GM13976 (cell line): ENCODE measurements at regions not wholly inside any gene's neighbourhood (a gene's known extent, or its start where the extent isn't known, plus 50 kb on each side); places are given as distances from the start of the nearest gene placed in this dataset.

Experiments
- DNase-seq: peaks from one replicate; pipeline ENCODE4 v3.0.0; 2012; ENCODE audit warnings: low spot score
- in situ Hi-C: fragments of 300-500 bp; cut with MboI; formaldehyde crosslinking; loops from one replicate; pipeline ENCODE4 v1.12.0; 2022; ENCODE audit warnings: low sequenced_read_pairs, mixed read lengths, inconsistent platforms; ENCODE audit not compliant: unreplicated experiment
- TF ChIP-seq, protein P1 (sequence below): IDR thresholded peaks from 2 replicates; pipeline ENCODE4 v1.5.1; 2012; ENCODE audit warnings: borderline replicate concordance, mild to moderate bottlenecking; ENCODE audit not compliant: insufficient read depth; ENCODE audit errors: extremely low read depth, missing control alignments, control extremely low read depth

DNA sequence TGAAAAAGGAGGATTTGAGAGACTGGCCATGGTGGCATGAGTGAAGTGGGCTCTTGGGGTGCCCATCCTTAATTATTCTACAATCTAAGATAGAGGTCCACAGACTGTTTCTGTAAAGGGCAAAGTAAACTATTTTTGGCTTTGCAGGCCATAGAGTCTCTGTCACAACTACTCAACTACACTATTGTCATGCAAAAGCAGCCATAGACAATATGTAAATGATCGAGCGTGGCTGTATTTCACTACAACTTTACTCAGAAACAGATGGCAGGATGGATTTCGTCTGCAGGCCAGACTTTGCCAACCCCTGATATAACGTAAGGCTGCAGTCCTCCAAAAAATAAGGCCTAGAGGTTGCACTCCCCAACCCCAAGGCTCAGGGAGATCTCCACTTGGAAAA is 58.2 kb upstream of the NAA20 start:
- TF ChIP-seq, protein P1, sequence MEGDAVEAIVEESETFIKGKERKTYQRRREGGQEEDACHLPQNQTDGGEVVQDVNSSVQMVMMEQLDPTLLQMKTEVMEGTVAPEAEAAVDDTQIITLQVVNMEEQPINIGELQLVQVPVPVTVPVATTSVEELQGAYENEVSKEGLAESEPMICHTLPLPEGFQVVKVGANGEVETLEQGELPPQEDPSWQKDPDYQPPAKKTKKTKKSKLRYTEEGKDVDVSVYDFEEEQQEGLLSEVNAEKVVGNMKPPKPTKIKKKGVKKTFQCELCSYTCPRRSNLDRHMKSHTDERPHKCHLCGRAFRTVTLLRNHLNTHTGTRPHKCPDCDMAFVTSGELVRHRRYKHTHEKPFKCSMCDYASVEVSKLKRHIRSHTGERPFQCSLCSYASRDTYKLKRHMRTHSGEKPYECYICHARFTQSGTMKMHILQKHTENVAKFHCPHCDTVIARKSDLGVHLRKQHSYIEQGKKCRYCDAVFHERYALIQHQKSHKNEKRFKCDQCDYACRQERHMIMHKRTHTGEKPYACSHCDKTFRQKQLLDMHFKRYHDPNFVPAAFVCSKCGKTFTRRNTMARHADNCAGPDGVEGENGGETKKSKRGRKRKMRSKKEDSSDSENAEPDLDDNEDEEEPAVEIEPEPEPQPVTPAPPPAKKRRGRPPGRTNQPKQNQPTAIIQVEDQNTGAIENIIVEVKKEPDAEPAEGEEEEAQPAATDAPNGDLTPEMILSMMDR = no peak
- in situ Hi-C loops = no loop called here
- DNase-seq = no peak

DNA sequence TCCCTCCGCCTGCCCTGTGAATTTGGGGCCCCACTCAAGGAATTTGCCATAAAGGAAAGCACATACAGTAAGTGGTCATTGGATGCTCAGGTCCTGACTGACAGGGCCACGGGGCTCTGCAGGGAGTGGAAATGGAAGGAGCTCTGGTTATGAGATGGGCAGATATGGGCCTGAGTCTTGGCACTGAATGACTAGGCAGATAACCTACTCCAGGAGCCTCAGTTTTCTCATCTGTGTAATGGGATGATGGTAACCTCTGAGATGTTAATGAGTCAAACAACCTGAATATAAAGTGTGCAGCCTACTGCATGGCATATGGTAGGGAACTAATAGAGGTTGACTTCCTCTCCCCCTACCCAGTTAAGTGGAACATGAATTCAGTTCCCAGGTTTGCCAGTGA is 56.4 kb upstream of the NAA20 start:
- no peak for DNase-seq
- TF ChIP-seq, protein P1 = no peak
- in situ Hi-C loops = no loop called here

DNA sequence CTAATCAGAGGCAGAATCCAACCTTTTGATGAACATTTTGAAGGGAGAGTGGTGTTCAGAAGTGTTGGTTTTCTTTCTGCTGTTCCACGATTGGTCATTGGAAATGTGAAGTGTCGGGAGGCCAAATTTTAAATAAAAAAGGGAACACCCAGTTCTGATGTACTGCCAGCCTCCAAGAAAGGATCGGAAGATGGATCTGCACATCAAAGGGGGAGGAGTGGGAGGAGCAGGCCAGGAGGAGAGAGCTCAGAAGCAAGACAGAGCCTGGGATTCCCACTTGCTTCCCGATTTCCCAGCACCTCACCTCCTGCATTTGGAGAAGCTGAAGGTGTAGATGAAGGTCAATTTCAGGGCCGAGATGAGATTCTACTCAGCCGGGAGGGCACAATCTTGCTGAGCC is 55.9 kb upstream of the NAA20 start:
- in situ Hi-C loops = no loop called here
- DNase-seq = no peak
- TF ChIP-seq, protein P1 = no peak

DNA sequence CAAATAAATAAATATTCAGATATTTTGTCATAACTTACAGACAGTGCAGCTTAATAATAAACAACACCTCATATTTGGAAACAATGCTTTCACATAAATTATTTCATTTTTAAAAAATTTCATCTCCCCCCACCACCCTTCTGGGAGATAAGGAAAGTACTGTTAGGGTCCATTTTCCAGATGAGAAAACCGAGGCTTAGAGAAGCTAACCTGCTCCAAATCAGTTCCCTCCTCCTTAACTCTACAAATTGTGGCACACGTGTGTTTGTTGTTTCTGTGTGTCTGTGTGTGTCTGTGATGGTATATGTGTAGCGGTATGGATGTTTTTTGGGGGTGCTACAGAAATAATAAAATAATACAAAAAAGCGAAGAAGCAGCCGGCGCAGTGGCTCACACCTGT is 54.2 kb upstream of the NAA20 start:
- in situ Hi-C loops = no loop called here
- no peak for DNase-seq
- TF ChIP-seq, protein P1 = no peak

DNA sequence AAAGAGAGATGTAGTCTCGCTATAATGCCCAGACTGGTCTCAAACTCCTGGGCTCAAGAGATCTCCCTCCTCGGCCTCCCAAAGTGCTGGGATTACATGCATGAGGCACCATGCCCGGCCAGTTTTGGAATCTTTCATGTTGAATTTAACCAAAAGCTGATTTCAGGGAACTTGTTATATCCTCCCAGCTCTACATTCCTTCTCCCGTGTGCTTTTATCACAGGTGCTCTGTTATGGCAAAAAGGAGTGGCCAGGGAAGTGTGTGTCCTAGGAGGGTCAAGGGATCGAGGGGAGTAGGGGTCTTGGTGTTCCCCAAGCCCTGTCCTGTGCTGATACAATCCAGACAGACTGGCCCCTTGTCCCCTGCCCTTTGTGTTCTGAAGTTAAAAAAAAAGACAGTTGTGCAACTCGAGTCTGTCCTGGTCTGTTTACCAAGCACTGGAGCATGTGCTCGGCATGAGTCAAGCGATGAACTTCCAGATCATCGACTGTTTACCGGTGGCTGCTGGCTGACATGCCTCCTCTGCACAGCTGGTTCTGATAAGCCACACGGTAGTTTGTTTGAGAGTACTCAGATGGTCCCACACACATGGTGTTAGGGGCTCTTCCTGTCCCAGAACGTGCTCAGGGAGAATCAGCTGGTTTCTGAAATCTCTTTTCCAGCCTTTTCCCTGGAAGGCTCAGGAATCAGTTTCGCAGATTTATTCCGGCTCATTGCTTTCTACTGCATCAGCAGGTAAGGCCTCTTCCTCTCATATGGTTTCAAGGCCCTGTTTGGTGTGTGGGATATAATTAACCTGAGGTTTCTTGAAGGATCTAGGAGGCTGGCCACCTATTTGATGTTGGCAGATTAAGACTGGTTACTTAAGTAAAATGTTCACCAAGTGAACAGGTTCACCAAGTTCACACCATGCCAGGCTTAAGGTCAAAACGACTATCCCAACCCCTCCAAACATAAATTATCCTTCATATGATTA is 52.6 kb upstream of the NAA20 start:
- no peak for DNase-seq
- in situ Hi-C loops = no loop called here
- TF ChIP-seq, protein P1 = no peak

DNA sequence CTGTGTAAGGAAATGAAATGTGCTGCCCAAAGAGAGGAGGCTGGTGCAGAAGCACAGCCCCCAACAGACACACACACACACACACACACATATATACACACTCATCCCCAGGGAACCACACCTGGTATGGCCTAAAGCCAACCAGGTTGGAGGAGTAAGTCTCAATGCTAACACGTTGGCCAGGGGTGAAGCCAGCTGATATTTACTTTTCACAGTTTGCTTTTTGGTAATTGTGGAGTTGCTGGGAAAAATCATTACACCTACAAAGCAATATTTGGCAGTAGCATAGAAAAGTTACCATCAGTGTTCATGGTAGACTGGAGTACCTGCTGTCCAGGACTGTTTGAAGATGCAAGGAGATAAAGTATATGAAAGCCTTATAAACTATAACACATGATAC is 50.3 kb upstream of the NAA20 start:
- TF ChIP-seq, protein P1 = no peak
- DNase-seq = no peak
- in situ Hi-C loops = no loop called here
